ENCODE measurements at regions not wholly inside any gene's neighbourhood (a gene's known extent, or its start where the extent isn't known, plus 50 kb on each side); places are given as distances from the start of the nearest gene placed in this dataset.
"Not testable (repeated sequence)": the region's sequence is repeated elsewhere in the genome, so short reads cannot be mapped to it uniquely, and the experiment has no call there.

DNA sequence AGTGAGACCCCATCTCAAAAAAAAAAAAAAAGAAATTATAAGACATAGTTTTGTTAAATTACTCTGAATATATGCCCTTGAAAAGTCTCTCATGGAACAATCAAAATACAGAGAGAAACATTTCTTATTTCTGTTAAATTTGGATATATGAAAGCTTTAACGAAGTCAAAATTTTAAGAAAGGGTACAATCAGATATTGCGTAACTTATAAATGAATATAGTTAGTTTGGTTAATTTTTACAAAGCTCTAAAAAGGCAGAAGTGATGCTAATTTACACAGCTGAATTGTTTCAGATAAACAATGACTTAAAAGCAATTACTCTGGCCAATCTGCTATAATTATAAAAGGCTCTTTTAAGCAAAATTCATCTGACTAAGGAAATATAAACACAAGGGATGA is 611.6 kb upstream of the CCDC179 start:
- H3K27ac ChIP-seq: no peak overlapping the region
- TF ChIP-seq, protein P1, sequence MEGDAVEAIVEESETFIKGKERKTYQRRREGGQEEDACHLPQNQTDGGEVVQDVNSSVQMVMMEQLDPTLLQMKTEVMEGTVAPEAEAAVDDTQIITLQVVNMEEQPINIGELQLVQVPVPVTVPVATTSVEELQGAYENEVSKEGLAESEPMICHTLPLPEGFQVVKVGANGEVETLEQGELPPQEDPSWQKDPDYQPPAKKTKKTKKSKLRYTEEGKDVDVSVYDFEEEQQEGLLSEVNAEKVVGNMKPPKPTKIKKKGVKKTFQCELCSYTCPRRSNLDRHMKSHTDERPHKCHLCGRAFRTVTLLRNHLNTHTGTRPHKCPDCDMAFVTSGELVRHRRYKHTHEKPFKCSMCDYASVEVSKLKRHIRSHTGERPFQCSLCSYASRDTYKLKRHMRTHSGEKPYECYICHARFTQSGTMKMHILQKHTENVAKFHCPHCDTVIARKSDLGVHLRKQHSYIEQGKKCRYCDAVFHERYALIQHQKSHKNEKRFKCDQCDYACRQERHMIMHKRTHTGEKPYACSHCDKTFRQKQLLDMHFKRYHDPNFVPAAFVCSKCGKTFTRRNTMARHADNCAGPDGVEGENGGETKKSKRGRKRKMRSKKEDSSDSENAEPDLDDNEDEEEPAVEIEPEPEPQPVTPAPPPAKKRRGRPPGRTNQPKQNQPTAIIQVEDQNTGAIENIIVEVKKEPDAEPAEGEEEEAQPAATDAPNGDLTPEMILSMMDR (conservative IDR thresholded peaks at IDR 0.05): no peak
- TF ChIP-seq ZFX (IDR thresholded peaks at IDR 0.05): no peak

DNA sequence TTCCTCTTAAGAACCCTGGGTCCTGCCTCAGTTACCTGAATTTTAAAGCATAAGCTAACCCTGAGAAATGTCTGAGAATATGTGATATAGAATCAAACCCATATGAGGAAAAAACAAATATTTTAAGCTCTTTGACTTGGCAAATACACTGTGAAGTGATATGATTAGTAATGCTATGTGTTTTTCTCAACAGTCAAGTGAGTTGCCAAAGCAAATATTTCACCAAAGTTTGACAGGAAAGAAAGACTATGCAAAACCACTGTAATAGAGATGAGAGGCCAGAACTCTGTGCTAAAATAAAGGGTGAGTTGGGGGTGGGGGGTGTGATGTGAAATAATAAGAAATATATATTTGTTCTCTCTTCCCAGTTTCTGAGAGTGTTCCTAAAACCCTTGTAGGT is 613.5 kb upstream of the CCDC179 start:
- TF ChIP-seq, protein P1 (conservative IDR thresholded peaks at IDR 0.05): no peak
- no peak for TF ChIP-seq ZFX (IDR thresholded peaks at IDR 0.05)
- H3K27ac ChIP-seq: no peak overlapping the region

GRCh38 chr11:23480736-23481135 is 620.5 kb upstream of the CCDC179 start:
- TF ChIP-seq ZFX (IDR thresholded peaks at IDR 0.05): no peak
- no peak overlapping the region for H3K27ac ChIP-seq

- H3K27ac ChIP-seq: not testable (repeated sequence)
These were observed 623.9 kb upstream of the CCDC179 start for GRCh38 chr11:23484146-23484545.

GRCh38 chr11:23484618-23485017 is 624.3 kb upstream of the CCDC179 start:
- H3K27ac ChIP-seq: not testable (repeated sequence)

GRCh38 chr11:23490557-23491235 is 630.4 kb upstream of the CCDC179 start:
- no peak overlapping the region for H3K27ac ChIP-seq
- TF ChIP-seq, protein P1 (conservative IDR thresholded peaks at IDR 0.05): no peak

DNA sequence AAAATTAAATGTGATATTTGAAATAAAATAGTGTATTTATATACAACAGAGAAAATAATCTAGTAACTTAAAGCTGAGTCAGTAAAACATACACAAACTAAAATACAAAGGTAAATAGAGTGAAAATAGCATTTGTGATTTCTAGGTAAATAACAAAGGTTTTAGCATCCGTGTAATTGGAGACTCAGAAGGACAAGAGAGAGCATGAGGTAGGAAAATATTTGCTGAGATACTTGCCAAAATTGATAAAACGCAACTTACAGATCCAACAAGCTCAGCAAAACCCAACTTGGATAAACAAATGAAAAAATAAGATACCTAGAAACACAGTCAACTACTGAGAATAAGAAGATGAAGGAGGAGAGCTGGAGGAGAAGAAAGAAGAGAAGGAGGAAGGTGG is 634.7 kb upstream of the CCDC179 start:
- no peak overlapping the region for H3K27ac ChIP-seq
- TF ChIP-seq ZFX (IDR thresholded peaks at IDR 0.05): no peak
- TF ChIP-seq, protein P1 (conservative IDR thresholded peaks at IDR 0.05): no peak

DNA sequence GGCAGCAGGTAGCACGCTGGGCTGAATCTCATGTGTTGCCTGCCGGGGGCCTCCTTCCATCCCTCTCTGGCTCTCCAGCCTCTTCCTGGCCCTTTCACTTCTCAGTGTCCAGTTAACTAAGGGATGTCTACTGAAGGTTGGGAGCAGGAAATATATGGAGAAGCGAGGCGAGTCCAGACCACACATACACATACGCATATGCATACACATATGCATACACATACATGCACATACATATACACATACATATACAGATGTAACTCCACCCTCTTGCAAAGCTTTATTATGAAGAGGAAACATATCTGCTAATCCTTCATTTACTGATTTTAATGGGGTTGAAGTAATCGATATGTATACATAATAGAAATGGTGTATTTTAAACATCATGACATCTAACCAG is 636.1 kb upstream of the CCDC179 start:
- TF ChIP-seq, protein P1 (conservative IDR thresholded peaks at IDR 0.05): no peak
- no peak for TF ChIP-seq ZFX (IDR thresholded peaks at IDR 0.05)
- H3K27ac ChIP-seq: peak overlapping the region; percentile 100

DNA sequence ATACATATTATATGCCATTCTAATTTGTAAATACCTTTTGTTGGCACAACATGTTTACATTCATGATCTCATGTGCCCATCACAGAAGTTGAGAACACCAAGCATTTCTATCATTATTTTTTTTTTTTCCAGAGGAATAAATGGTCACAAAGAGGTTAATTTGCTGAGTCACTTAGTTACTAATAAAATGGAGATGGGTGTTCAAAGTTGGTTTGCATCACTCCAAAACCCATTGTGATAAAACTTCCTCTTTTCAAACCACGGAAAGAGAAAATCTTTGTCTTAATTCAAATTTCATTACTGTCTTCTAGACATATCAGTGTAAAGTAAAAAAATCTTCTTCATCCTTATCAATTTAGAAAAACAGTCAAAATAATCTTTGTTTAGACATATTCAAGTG is 636.8 kb upstream of the CCDC179 start:
- H3K27ac ChIP-seq: no peak overlapping the region; the same call in 1 of the 2 replicates
- TF ChIP-seq ZFX (IDR thresholded peaks at IDR 0.05): no peak
- TF ChIP-seq, protein P1 (conservative IDR thresholded peaks at IDR 0.05): no peak

All from C4-2B (cell line).